SK-N-DZ (cell line): ENCODE measurements at regions not wholly inside any gene's neighbourhood (a gene's known extent, or its start where the extent isn't known, plus 50 kb on each side); places are given as distances from the start of the nearest gene placed in this dataset.

Experiments
- DNase-seq: peaks from one replicate; pipeline ENCODE4 v3.0.0-alpha.2; 2015; ENCODE audit warnings: low spot score

- peak; percentile 5 for DNase-seq
These were observed 429.0 kb downstream of the ZNF608 start for GRCh38 chr5:124317451-124317850.

- no peak for DNase-seq
These were observed 430.6 kb downstream of the ZNF608 start for GRCh38 chr5:124315741-124316415.

DNA sequence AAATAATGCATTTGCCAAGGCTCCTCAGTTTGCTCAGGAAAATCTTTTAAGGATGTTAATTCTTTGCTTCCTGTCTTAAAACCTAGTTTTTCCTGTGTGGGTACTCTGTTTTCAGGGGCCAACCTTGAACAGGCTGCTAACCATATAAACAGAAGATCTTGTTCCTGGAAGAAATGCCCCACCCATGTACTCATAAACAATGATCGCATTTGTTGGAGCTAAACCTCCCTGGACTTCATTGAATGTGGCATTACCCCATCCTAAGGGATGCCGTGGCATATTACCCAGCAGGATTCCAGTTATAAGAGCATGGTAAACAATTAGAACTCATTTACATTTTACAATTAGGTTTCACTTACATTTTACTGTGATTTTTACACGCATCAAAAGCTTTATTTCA is 436.0 kb downstream of the ZNF608 start:
- DNase-seq, result no peak

- no peak for DNase-seq
These were observed 437.0 kb downstream of the ZNF608 start for GRCh38 chr5:124309241-124309980.

DNA sequence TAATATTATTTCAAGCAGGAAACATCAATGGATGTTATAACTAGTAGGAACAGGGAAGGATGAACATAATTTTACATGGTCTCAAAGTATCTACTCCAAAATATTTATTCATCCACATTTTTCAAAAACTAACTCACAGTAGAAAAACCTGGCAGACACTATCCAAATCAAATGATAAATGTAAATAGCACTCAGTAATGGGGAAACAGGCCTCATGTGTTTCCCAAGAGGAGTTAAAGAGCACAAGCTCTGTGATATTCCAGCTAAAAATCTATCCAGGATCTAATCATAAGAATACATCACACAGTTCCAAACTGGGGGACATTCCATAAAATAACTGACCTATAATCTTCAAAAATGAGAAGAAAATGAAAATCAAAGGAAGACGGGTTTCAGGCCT is 443.1 kb downstream of the ZNF608 start:
- DNase-seq, result no peak

GRCh38 chr5:124302533-124302932 is 443.9 kb downstream of the ZNF608 start:
- DNase-seq, result no peak

- DNase-seq, result no peak
These were observed 444.6 kb downstream of the ZNF608 start for GRCh38 chr5:124301850-124302249.

GRCh38 chr5:124300815-124301621 is 445.4 kb downstream of the ZNF608 start:
- DNase-seq, result no peak

DNA sequence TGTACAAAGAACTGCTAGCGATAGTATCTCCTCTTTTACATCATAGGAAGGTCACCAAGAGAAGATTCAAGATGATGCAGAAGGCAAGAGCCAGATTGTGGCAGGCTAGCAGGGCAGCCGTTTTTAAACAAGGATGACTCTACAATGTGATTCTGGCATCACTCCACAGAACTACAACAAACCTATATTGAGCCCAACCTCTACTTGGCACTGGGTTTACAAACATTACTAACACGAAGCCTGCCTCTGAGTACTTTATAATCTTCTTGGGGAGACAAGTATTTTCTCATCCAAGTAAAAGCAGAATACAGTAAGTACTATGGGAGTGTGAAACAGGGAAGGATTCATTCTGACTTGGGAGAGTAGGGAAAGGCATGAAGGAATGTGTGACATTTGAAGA is 448.6 kb downstream of the ZNF608 start:
- DNase-seq, result no peak

DNA sequence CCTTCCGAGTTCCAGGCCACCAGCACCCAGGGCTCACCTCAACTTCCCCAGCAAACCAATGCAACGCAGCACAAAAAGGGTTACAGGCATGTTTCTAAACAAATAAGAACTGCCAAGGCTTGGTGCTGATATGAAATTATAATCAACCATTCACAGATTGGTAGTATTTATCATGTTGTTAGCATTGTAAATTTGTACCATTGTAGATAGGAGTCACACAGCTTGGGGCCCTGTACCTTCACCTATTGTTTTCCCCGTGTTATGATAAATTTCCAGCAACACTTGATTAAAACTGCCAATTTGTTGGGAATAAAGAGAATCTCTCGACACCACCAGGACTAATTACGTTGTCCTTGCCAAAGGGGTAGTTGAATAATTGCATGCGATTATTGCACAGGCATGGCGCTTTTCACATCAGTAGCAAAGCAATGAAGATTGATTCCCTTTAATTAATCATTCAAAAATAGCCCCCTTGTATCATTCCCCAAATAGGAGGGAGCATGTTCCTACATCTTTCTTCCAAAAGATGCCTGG is 454.1 kb downstream of the ZNF608 start:
- no peak for DNase-seq

GRCh38 chr5:124289641-124290311 is 456.7 kb downstream of the ZNF608 start:
- no peak for DNase-seq

GRCh38 chr5:124289130-124289529 is 457.3 kb downstream of the ZNF608 start:
- DNase-seq, result no peak

DNA sequence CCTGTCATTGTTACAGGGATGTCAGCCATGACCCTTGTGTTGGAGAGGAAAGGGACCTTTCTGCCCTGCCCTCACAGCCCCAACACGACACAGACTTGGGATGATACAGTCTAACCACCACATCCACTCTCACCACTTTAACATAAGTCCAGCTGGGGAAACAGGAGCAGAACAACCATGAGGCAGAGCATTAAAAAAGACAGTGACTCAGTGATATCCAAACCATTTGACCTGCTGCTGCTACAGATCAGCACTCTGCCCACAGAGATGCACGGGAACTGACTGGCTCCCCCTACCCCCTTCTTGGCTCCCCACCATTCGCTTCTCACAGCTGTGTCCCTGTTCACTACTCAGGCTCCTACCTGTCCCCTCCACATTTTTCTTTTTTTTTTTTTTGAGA is 458.6 kb downstream of the ZNF608 start:
- DNase-seq, result no peak

GRCh38 chr5:124285733-124286132 is 460.7 kb downstream of the ZNF608 start:
- no peak for DNase-seq

- DNase-seq, result no peak
These were observed 461.4 kb downstream of the ZNF608 start for GRCh38 chr5:124285071-124285470.

- no peak for DNase-seq
These were observed 463.4 kb downstream of the ZNF608 start for GRCh38 chr5:124283031-124283430.

DNA sequence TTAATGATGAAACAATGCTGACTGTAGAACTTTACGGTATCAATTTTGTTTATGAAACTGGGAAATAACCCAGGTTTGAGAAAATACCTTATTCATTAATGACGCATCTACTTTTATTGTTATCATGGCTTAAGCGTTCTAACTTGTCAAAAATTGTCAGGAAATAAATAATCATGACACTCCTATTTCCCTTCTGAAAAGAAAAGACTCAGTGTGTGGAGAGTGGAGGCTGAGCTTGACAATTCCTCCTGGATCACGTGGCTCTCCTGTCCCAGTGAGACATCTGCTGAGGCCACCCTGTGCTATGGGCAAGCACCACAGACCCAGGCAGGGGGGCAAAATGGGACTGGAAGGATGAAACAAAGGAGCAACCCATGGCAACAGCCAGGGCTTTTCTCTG is 466.4 kb downstream of the ZNF608 start:
- no peak for DNase-seq

- no peak for DNase-seq
These were observed 467.1 kb downstream of the ZNF608 start for GRCh38 chr5:124279146-124279876.

GRCh38 chr5:124278636-124279035 is 467.8 kb downstream of the ZNF608 start:
- DNase-seq, result no peak

- no peak for DNase-seq
These were observed 468.5 kb downstream of the ZNF608 start for GRCh38 chr5:124277767-124278545.
